Liver (tissue), 8 donors: ENCODE measurements at regions not wholly inside any gene's neighbourhood (a gene's known extent, or its start where the extent isn't known, plus 50 kb on each side); places are given as distances from the start of the nearest gene placed in this dataset.

Experiments used
- DNase-seq: peaks from one replicate; pipeline ENCODE4 v3.0.0-alpha.2; 2017; ENCODE audit warnings: low spot score
- H3K27ac ChIP-seq, 2 donors: one replicate each; pipeline ENCODE4 v1.7.0; 2013; ENCODE audit warnings: inconsistent platforms in 2 of 2, low read length in 2 of 2, control low read depth in 1 of 2, low read depth in 1 of 2, mild to moderate bottlenecking in 1 of 2
- H3K27me3 ChIP-seq, 4 donors: one replicate each; pipeline versions ENCODE4 v1.6.1 to v1.7.0; 2013; ENCODE audit warnings: low read length in 3 of 4, inconsistent platforms in 1 of 4, mild to moderate bottlenecking in 1 of 4, moderate library complexity in 1 of 4; ENCODE audit not compliant: control insufficient read depth in 4 of 4, insufficient read depth in 4 of 4
- H3K36me3 ChIP-seq, 4 donors: one replicate each; pipeline versions ENCODE4 v1.6.1 to v1.7.0; 2013; ENCODE audit warnings: low read length in 3 of 4, mild to moderate bottlenecking in 3 of 4, low read depth in 1 of 4, moderate library complexity in 1 of 4; ENCODE audit not compliant: control insufficient read depth in 4 of 4, insufficient read depth in 3 of 4
- H3K4me1 ChIP-seq, 4 donors: one replicate each; pipeline versions ENCODE4 v1.6.1 to v1.7.0; 2013; ENCODE audit warnings: low read length in 3 of 4, mild to moderate bottlenecking in 3 of 4, moderate library complexity in 1 of 4; ENCODE audit not compliant: control insufficient read depth in 4 of 4, insufficient read depth in 4 of 4
- H3K4me3 ChIP-seq, 3 donors: one replicate each; pipeline versions ENCODE4 v1.6.1 to v1.7.0; 2013; ENCODE audit warnings: low read length in 3 of 3, control low read depth in 1 of 3, low read depth in 1 of 3, mild to moderate bottlenecking in 1 of 3
- H3K9ac ChIP-seq, 2 donors: one replicate each; pipeline ENCODE4 v1.7.0; 2013; ENCODE audit warnings: low read length in 2 of 2, mild to moderate bottlenecking in 2 of 2, moderate library complexity in 2 of 2, control low read depth in 1 of 2, low read depth in 1 of 2
- H3K9me3 ChIP-seq, 4 donors: one replicate each; pipeline versions ENCODE4 v1.6.1 to v1.7.0; 2013; ENCODE audit warnings: low read length in 3 of 4; ENCODE audit not compliant: control insufficient read depth in 4 of 4
- ATF3 ChIP-seq: IDR thresholded peaks from 2 replicates; pipeline ENCODE4 v1.6.1; 2016; ENCODE audit warnings: antibody characterized with exemption
- CTCF ChIP-seq: fragments of 150-350 bp; IDR thresholded peaks from 2 replicates; pipeline ENCODE4 v1.5.1; 2017; ENCODE audit warnings: improper control_type of control experiment, low read depth, low read length; ENCODE audit not compliant: missing input control
- FOXA1 ChIP-seq: IDR thresholded peaks from 2 replicates; pipeline ENCODE4 v1.6.1; 2016; ENCODE audit warnings: antibody characterized with exemption
- FOXA2 ChIP-seq: IDR thresholded peaks from 2 replicates; pipeline ENCODE4 v1.6.1; 2016; ENCODE audit warnings: antibody characterized with exemption
- HNF4A ChIP-seq, 2 donors: conservative IDR thresholded peaks; 2 replicates each; pipeline ENCODE4 v1.6.1; 2016; ENCODE audit warnings: antibody characterized with exemption in 2 of 2, mild to moderate bottlenecking in 2 of 2
- HNF4G ChIP-seq: IDR thresholded peaks from 2 replicates; pipeline ENCODE4 v1.6.1; 2016; ENCODE audit warnings: antibody characterized with exemption
- JUND ChIP-seq, 2 donors: IDR thresholded peaks; 2 replicates each; pipeline ENCODE4 v1.6.1; 2016; ENCODE audit warnings: antibody characterized with exemption in 2 of 2
- NR2F2 ChIP-seq: IDR thresholded peaks from 2 replicates; pipeline ENCODE4 v1.6.1; 2016; ENCODE audit warnings: antibody characterized with exemption
- RAD21 ChIP-seq, 2 donors: IDR thresholded peaks; 2 replicates each; pipeline ENCODE4 v1.6.1; 2016; ENCODE audit warnings: antibody characterized with exemption in 2 of 2, mild to moderate bottlenecking in 2 of 2
- REST ChIP-seq: IDR thresholded peaks from 2 replicates; pipeline ENCODE4 v1.6.1; 2016; ENCODE audit warnings: antibody characterized with exemption, mild to moderate bottlenecking
- SP1 ChIP-seq: IDR thresholded peaks from 2 replicates; pipeline ENCODE4 v1.6.1; 2018; ENCODE audit warnings: antibody characterized with exemption, mild to moderate bottlenecking
- TAF1 ChIP-seq: conservative IDR thresholded peaks from 2 replicates; pipeline ENCODE4 v1.6.1; 2016; ENCODE audit warnings: antibody characterized with exemption, mild to moderate bottlenecking
- ZBTB33 ChIP-seq: IDR thresholded peaks from 2 replicates; pipeline ENCODE4 v1.6.1; 2016; ENCODE audit warnings: antibody characterized with exemption
- WGBS: extraction: QIAGEN DNeasy Blood & Tissue Kit; methylation state at CpG from one replicate; pipeline ENCODE4 v1.1.7; 2013; 5-methylcytosine and 5-hydroxymethylcytosine counted together
- donor health status: healthy.
- donor health status: healthy.
- donor health status: healthy.
- donor health status: healthy.
- donor health status: healthy.

GRCh38 chr12:89106950-89107349 lies 245.4 kb downstream of the DUSP6 start:
- H3K36me3 ChIP-seq: no peaks in the 10 kb centered on the region
- 93% methylated on average over 5 of the region's 5 CpGs for WGBS

More at GRCh38 chr12:89106950-89107349, 245.4 kb downstream of the DUSP6 start:
- Histone ChIP-seq H3K27ac (no peak overlapping the region), H3K4me3 (no peak overlapping the region), H3K9ac (no peak overlapping the region), H3K4me1 (no peaks in the 10 kb centered on the region), H3K27me3 (no peaks in the 10 kb centered on the region), H3K9me3 (no peaks in the 10 kb centered on the region)
- no peak for TF ChIP-seq NR2F2
- no peak for TF ChIP-seq HNF4A (conservative IDR thresholded peaks at IDR 0.05)
- TF ChIP-seq RAD21 (IDR thresholded peaks at IDR 0.05): no peak
- TF ChIP-seq SP1: no peak
- TF ChIP-seq ATF3: no peak
- TF ChIP-seq FOXA1: no peak
- no peak for TF ChIP-seq FOXA2
- no peak for TF ChIP-seq TAF1
- no peak for TF ChIP-seq JUND (IDR thresholded peaks at IDR 0.05)
- no peak for TF ChIP-seq HNF4G
- no peak for TF ChIP-seq CTCF
- no peak for TF ChIP-seq REST
- TF ChIP-seq ZBTB33: no peak
- no peak for DNase-seq
